CD14-positive monocyte (primary cell): ENCODE measurements at regions not wholly inside any gene's neighbourhood (a gene's known extent, or its start where the extent isn't known, plus 50 kb on each side); places are given as distances from the start of the nearest gene placed in this dataset.
A peak's percentile ranks its signal among the peaks of the same experiment; 100 is the strongest.

Experiments used
- DNase-seq, 3 donors: peaks; one replicate each; pipeline ENCODE4 v3.0.0-alpha.2; 2011 to 2022
- H2AFZ ChIP-seq: 2 replicates; pipeline ENCODE4 v1.6.0; 2012; ENCODE audit warnings: mild to moderate bottlenecking, low read depth, low read length, inconsistent platforms; ENCODE audit not compliant: insufficient read depth, poor library complexity, severe bottlenecking
- H3K27ac ChIP-seq, 2 donors: 1 replicate in 1 of 2; 2 replicates in 1 of 2; pipeline ENCODE4 v1.5.1; 2012 to 2013; ENCODE audit warnings: low read length in 2 of 2, control low read depth in 1 of 2, inconsistent platforms in 1 of 2, low read depth in 1 of 2, mild to moderate bottlenecking in 1 of 2
- H3K27me3 ChIP-seq, 2 donors: one replicate each; pipeline versions ENCODE4 v1.6.0 to v1.6.1; 2011 to 2013; ENCODE audit warnings: low read length in 2 of 2; ENCODE audit not compliant: control insufficient read depth in 2 of 2, insufficient read depth in 2 of 2
- H3K36me3 ChIP-seq, 2 donors: replicated peaks in 1 of 2; 1 replicate in 1 of 2; 2 replicates in 1 of 2; pipeline versions ENCODE4 v1.5.1 to v1.6.1; 2012 to 2013; ENCODE audit warnings: low read length in 2 of 2, control low read depth in 1 of 2, inconsistent platforms in 1 of 2, mild to moderate bottlenecking in 1 of 2; ENCODE audit not compliant: insufficient read depth in 2 of 2, control insufficient read depth in 1 of 2
- H3K4me1 ChIP-seq, 2 donors: 1 replicate in 1 of 2; 2 replicates in 1 of 2; pipeline versions ENCODE4 v1.5.1 to v1.6.1; 2012 to 2013; ENCODE audit warnings: low read length in 2 of 2, control low read depth in 1 of 2, inconsistent platforms in 1 of 2, mild to moderate bottlenecking in 1 of 2, moderate library complexity in 1 of 2; ENCODE audit not compliant: insufficient read depth in 2 of 2, control insufficient read depth in 1 of 2
- H3K4me2 ChIP-seq: replicated peaks from 2 replicates; pipeline ENCODE3; 2012; ENCODE audit warnings: low read length, moderate library complexity, mild to moderate bottlenecking; ENCODE audit not compliant: poor library complexity, severe bottlenecking; ENCODE audit errors: extremely low read depth
- H3K4me3 ChIP-seq, 3 experiments: fragments of 200-600 bp in 1 of 3; sonication (generic) in 1 of 3; replicated peaks in 1 of 3; 1 replicate in 2 of 3; 2 replicates in 1 of 3; pipeline ENCODE4 v1.5.1; 2011 to 2013; ENCODE audit warnings: low read length in 3 of 3, mild to moderate bottlenecking in 3 of 3, control low read depth in 2 of 3, low read depth in 2 of 3, inconsistent platforms in 1 of 3, moderate library complexity in 1 of 3
- H3K79me2 ChIP-seq: 2 replicates; pipeline ENCODE4 v1.6.0; 2012; ENCODE audit warnings: mild to moderate bottlenecking, control low read depth, inconsistent platforms, low read length, moderate library complexity; ENCODE audit not compliant: insufficient read depth
- H3K9ac ChIP-seq: 2 replicates; pipeline ENCODE4 v1.6.0; 2017; ENCODE audit warnings: low read length, mild to moderate bottlenecking; ENCODE audit not compliant: insufficient read depth, poor library complexity, severe bottlenecking
- H3K9me3 ChIP-seq, 2 donors: replicated peaks in 1 of 2; 1 replicate in 1 of 2; 2 replicates in 1 of 2; pipeline versions ENCODE4 v1.5.1 to v1.6.1; 2012 to 2013; ENCODE audit warnings: low read length in 2 of 2, control low read depth in 1 of 2; ENCODE audit not compliant: control insufficient read depth in 1 of 2, insufficient read depth in 1 of 2
- H4K20me1 ChIP-seq: 2 replicates; pipeline ENCODE4 v1.6.0; 2012; ENCODE audit warnings: mild to moderate bottlenecking, low read length, control low read depth, moderate library complexity; ENCODE audit not compliant: insufficient read depth
- H3K27ac Mint-ChIP-seq, 7 donors: one replicate each; pipeline ENCODE4 v1.8.0; 2020; ENCODE audit warnings: mild to moderate bottlenecking in 7 of 7, mixed read lengths in 7 of 7, moderate library complexity in 6 of 7, inconsistent platforms in 2 of 7
- H3K27me3 Mint-ChIP-seq, 3 donors: one replicate each; pipeline ENCODE4 v1.8.0; 2021 to 2022; ENCODE audit warnings: low read depth in 3 of 3, mild to moderate bottlenecking in 3 of 3, mixed read lengths in 3 of 3, moderate library complexity in 3 of 3, inconsistent platforms in 1 of 3
- H3K36me3 Mint-ChIP-seq, 2 donors: one replicate each; pipeline ENCODE4 v1.8.0; 2020; ENCODE audit warnings: mixed read lengths in 2 of 2, inconsistent platforms in 1 of 2, mild to moderate bottlenecking in 1 of 2
- H3K4me1 Mint-ChIP-seq: one replicate; pipeline ENCODE4 v1.8.0; 2020; ENCODE audit warnings: mild to moderate bottlenecking, mixed read lengths
- H3K4me3 Mint-ChIP-seq, 2 donors: one replicate each; pipeline ENCODE4 v1.8.0; 2020; ENCODE audit warnings: mild to moderate bottlenecking in 2 of 2, mixed read lengths in 2 of 2, moderate library complexity in 1 of 2
- H3K9me3 Mint-ChIP-seq, 7 donors: one replicate each; pipeline ENCODE4 v1.8.0; 2020 to 2022; ENCODE audit warnings: mixed read lengths in 7 of 7, mild to moderate bottlenecking in 6 of 7, moderate library complexity in 6 of 7, inconsistent platforms in 2 of 7
- CTCF ChIP-seq: fragments of 200-600 bp; IDR thresholded peaks from one replicate; pipeline ENCODE4 v1.8.0; 2022; ENCODE audit warnings: antibody characterized with exemption, mild to moderate bottlenecking
- WGBS: methylation state at CpG from one replicate; pipeline ENCODE4 v1.1.5; 2013; ENCODE audit warnings: missing lambda C conversion rate; ENCODE audit not compliant: insufficient coverage; 5-methylcytosine and 5-hydroxymethylcytosine counted together
- intact Hi-C, 2 donors: fragments of 100-400 bp; cut with micrococcal nuclease; formaldehyde crosslinking; loops; one replicate each; pipeline versions ENCODE4 v1.15.0 to v1.15.1; 2023

GRCh38 chr7:115491744-115492380 is 538.7 kb downstream of the TFEC start:
- TF ChIP-seq CTCF: no peak
- Histone ChIP-seq H2AFZ (no peak overlapping the region), H3K27me3 (peaks cover 0 to 6% of the 10 kb centered on the region in 2 donors), H3K4me1 (peaks cover 3 to 10% of the 10 kb centered on the region in 2 donors), H3K36me3 (no peaks in the 10 kb centered on the region), H3K9me3 (no peaks in the 10 kb centered on the region), H4K20me1 (no peaks in the 10 kb centered on the region), H3K79me2 (no peaks in the 10 kb centered on the region), H3K9ac (no peak overlapping the region), H3K27ac (no peak overlapping the region), H3K4me3 (no peak overlapping the region), H3K4me2 (no peak overlapping the region)
- no peak for DNase-seq
- intact Hi-C loops: no loop called here
- Mint-ChIP-seq H3K27ac (no peak overlapping the region), H3K9me3 (no peaks in the 10 kb centered on the region), H3K36me3 (no peaks in the 10 kb centered on the region), H3K27me3 (peaks cover 0 to 5% (median 2%) of the 10 kb centered on the region in 3 donors), H3K4me1 (peaks cover 9% of the 10 kb centered on the region), H3K4me3 (no peak overlapping the region)
- no CpG with 5 or more reads among the region's 4 CpGs for WGBS

GRCh38 chr7:115479448-115479847 is 551.1 kb downstream of the TFEC start:
- 85% methylated on average over 1 of the region's 1 CpG for WGBS
- Histone ChIP-seq H3K9ac (no peak overlapping the region), H3K36me3 (no peaks in the 10 kb centered on the region), H2AFZ (no peak overlapping the region), H3K4me1 (peaks cover 6 to 11% of the 10 kb centered on the region in 2 donors), H3K4me3 (no peak overlapping the region), H4K20me1 (no peaks in the 10 kb centered on the region), H3K4me2 (no peak overlapping the region), H3K79me2 (no peaks in the 10 kb centered on the region), H3K27me3 (peaks cover 24 to 40% of the 10 kb centered on the region in 2 donors), H3K27ac (no peak overlapping the region), H3K9me3 (no peaks in the 10 kb centered on the region)
- H3K27ac Mint-ChIP-seq: no peak overlapping the region
- intact Hi-C loops: no loop called here
- H3K36me3 Mint-ChIP-seq: no peaks in the 10 kb centered on the region
- peaks cover 0 to 6% (median 1%) of the 10 kb centered on the region in 7 donors for H3K9me3 Mint-ChIP-seq
- peaks cover 14% of the 10 kb centered on the region for H3K4me1 Mint-ChIP-seq
- no peak for TF ChIP-seq CTCF
- no peak for DNase-seq
- peak overlapping the region in 1 of 2 donors; percentile 17 for H3K4me3 Mint-ChIP-seq
- peaks cover 25 to 51% (median 44%) of the 10 kb centered on the region in 3 donors for H3K27me3 Mint-ChIP-seq
